Heart left ventricle (tissue), 16 donors: ENCODE measurements at regions not wholly inside any gene's neighbourhood (a gene's known extent, or its start where the extent isn't known, plus 50 kb on each side); places are given as distances from the start of the nearest gene placed in this dataset.

Experiments used
- ATAC-seq, 4 donors: fragments of 200-7000 bp; cut with Tn5 transposase; one replicate each; pipeline ENCODE4 v1.9.1; 2020 to 2022; ENCODE audit warnings: moderate library complexity in 4 of 4, mild to moderate bottlenecking in 3 of 4, moderate number of reproducible peaks in 1 of 4
- DNase-seq, 5 donors: peaks; one replicate each; pipeline ENCODE4 v3.0.0-alpha.2; 2020
- H3K27ac ChIP-seq, 12 donors: fragments of 200-600 bp; sonication (generic) in 4 of 12; one replicate each; pipeline versions ENCODE4 v1.5.0 to v1.8.0; 2016 to 2022; ENCODE audit warnings: mild to moderate bottlenecking in 2 of 12
- H3K27me3 ChIP-seq, 9 donors: fragments of 200-600 bp; sonication (generic) in 2 of 9; one replicate each; pipeline versions ENCODE4 v1.5.1 to v1.8.0; 2016 to 2022; ENCODE audit warnings: mild to moderate bottlenecking in 3 of 9
- H3K36me3 ChIP-seq, 9 donors: fragments of 200-600 bp; sonication (generic) in 2 of 9; one replicate each; pipeline versions ENCODE4 v1.5.0 to v1.8.0; 2018 to 2022; ENCODE audit warnings: mild to moderate bottlenecking in 2 of 9
- H3K4me1 ChIP-seq, 12 donors: fragments of 200-600 bp; sonication (generic) in 4 of 12; one replicate each; pipeline versions ENCODE4 v1.5.0 to v1.8.0; 2016 to 2022; ENCODE audit warnings: mild to moderate bottlenecking in 3 of 12
- H3K4me3 ChIP-seq, 12 donors: fragments of 200-600 bp; sonication (generic) in 4 of 12; one replicate each; pipeline versions ENCODE4 v1.5.0 to v1.8.0; 2017 to 2022; ENCODE audit warnings: mild to moderate bottlenecking in 9 of 12, moderate library complexity in 4 of 12
- H3K9me3 ChIP-seq, 12 donors: fragments of 200-600 bp; sonication (generic) in 4 of 12; one replicate each; pipeline versions ENCODE4 v1.5.0 to v1.8.0; 2016 to 2022; ENCODE audit warnings: mild to moderate bottlenecking in 1 of 12
- POLR2A ChIP-seq, 2 donors: fragments of 450-650 bp; IDR thresholded peaks; one replicate each; pipeline ENCODE4 v1.6.1; 2017; ENCODE audit warnings: antibody characterized with exemption in 2 of 2, mild to moderate bottlenecking in 2 of 2, moderate library complexity in 2 of 2
- WGBS, 4 donors: extraction: QIAGEN DNeasy Blood & Tissue Kit in 2 of 4; methylation state at CpG; one replicate each; pipeline versions ENCODE4 v1.1.5 to v1.1.7; 2013 to 2018; 5-methylcytosine and 5-hydroxymethylcytosine counted together
- intact Hi-C, 10 donors: fragments of 100-400 bp; cut with DNase I; formaldehyde crosslinking; loops; one replicate each; pipeline versions ENCODE4 v1.11.1 to v1.14.2; 2022
- TF ChIP-seq, protein P1 (sequence below), 12 donors: fragments of 200-600 bp; sonication (generic) in 4 of 12; IDR thresholded peaks; one replicate each; pipeline versions ENCODE4 v1.5.0 to v1.8.0; 2018 to 2022; ENCODE audit warnings: antibody characterized with exemption in 12 of 12, mild to moderate bottlenecking in 5 of 12
- donor health status: ischemic (EF 13 %, LVEDD 7.1; RV severe dilation, severe dysfunction).
- donor health status: healthy with polysubstance abuse.
- donor health status: DM: no; HTN: yes; CAD: no.
- donor health status: DM: no; HTN: no; CAD: no.
- donor health status: ischemic (EF 25% LVEDD 6.9; RV normal size, moderate dysfunction).
- donor health status: ischemic (EF 25% LVEDD 5.7; RV mildly dilated, moderate dysfunction).
- donor health status: healthy.
- donor health status: DM: yes; HTN: yes; CAD: no.
- donor health status: ischemic (EF 35%, LVEDD 5.7; RV mildly dilated, moderate dysfunction).
- donor health status: nonischemic (EF 11% LVEDD 7.7; RV severe dilation, severe dysfunction).
- donor health status: DM: yes; HTN: yes; CAD: no.
- donor health status: PGD.
- donor health status: ischemic (EF 29% LVEDD 5.4; RV normal size, mild dysfunction).
- donor health status: nonischemic (EF 23%, LVEDD 6.1; RV moderate dilation, normal function).

DNA sequence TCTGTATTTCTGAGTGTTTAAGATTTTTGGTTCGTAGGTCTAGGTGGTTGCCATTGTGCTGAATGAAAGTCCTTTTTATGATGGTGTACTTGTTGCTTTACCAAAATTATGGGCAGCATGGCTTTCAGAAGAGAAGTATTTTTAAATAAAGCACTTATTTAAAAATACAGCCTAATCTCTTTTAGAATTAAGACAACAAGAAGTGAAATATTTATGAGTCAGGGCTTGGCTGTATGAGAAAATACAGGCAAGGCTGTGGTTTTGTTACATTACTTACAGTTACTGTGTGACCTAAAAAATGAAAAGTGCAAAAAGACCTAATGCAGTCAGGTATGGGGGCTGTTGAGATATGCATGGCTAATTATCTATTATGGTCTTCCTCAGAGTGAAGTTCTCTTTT is 185.2 kb upstream of the PPP1R3A start:
- Histone ChIP-seq H3K4me3 (no peak overlapping the region), H3K4me1 (peaks cover 0 to 11% (median 0%) of the 10 kb centered on the region in 12 donors), H3K27ac (peak overlapping the region in 1 of 12 donors; percentile 30), H3K36me3 (no peaks in the 10 kb centered on the region), H3K27me3 (peaks cover 0 to 3% (median 0%) of the 10 kb centered on the region in 9 donors), H3K9me3 (no peaks in the 10 kb centered on the region)
- 73 to 81% (median 78%) methylated on average over 1 of the region's 1 CpG for WGBS, 4 donors
- intact Hi-C loops: no loop called here
- ATAC-seq (no peak), DNase-seq (no peak)
- TF ChIP-seq, protein P1, sequence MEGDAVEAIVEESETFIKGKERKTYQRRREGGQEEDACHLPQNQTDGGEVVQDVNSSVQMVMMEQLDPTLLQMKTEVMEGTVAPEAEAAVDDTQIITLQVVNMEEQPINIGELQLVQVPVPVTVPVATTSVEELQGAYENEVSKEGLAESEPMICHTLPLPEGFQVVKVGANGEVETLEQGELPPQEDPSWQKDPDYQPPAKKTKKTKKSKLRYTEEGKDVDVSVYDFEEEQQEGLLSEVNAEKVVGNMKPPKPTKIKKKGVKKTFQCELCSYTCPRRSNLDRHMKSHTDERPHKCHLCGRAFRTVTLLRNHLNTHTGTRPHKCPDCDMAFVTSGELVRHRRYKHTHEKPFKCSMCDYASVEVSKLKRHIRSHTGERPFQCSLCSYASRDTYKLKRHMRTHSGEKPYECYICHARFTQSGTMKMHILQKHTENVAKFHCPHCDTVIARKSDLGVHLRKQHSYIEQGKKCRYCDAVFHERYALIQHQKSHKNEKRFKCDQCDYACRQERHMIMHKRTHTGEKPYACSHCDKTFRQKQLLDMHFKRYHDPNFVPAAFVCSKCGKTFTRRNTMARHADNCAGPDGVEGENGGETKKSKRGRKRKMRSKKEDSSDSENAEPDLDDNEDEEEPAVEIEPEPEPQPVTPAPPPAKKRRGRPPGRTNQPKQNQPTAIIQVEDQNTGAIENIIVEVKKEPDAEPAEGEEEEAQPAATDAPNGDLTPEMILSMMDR (IDR thresholded peaks at IDR 0.05): no peak
- no peak for TF ChIP-seq POLR2A (IDR thresholded peaks at IDR 0.05)

DNA sequence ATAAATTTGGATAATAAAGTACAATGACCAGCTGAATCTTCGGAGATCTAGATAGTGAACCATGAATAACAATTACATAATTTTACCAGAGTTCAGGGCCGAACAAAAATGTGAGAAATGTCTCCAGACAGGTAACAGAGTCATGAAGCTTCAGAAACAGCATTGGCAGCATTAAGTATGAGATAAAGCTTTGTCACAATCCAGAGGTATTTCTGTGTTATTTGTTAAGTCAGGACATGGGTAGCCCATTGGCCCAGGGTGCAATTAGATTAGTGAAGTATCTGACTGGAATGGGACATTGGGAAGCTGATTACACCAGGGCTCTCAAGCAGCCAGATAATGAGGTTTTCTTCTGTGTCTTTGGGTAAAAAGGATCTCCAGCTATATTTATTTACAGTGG is 184.2 kb upstream of the PPP1R3A start:
- no peak overlapping the region for H3K27ac ChIP-seq
- no peak for ATAC-seq
- peaks cover 0 to 3% (median 0%) of the 10 kb centered on the region in 9 donors for H3K27me3 ChIP-seq
- TF ChIP-seq, protein P1 (IDR thresholded peaks at IDR 0.05): no peak
- TF ChIP-seq POLR2A (IDR thresholded peaks at IDR 0.05): no peak
- no peaks in the 10 kb centered on the region for H3K36me3 ChIP-seq
- H3K4me1 ChIP-seq: peaks cover 0 to 11% (median 0%) of the 10 kb centered on the region in 12 donors
- H3K4me3 ChIP-seq: no peak overlapping the region
- intact Hi-C loops: no loop called here
- H3K9me3 ChIP-seq: peaks cover 0 to 8% (median 0%) of the 10 kb centered on the region in 12 donors
- 72 to 80% (median 80%) methylated on average over 2 of the region's 2 CpGs for WGBS, 4 donors
- no peak for DNase-seq

DNA sequence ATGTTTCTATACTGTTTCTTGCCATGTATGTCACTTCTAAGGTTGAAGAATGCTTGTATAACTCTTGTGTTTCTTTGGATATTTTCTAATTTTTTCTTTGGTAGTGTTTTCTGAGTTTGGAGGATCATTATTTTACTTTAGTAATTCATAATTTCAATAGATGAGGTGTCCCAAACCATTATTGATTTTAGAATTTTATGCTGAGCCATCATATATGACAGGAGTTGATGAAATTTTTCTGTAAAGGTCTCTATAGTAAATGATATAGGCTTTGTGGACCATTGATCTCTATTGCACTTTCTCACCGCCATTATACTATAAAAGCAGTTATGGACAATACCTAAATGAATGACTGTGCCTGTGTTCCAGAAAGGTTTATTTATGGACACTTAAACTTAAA is 183.3 kb upstream of the PPP1R3A start:
- peaks cover 0 to 3% (median 0%) of the 10 kb centered on the region in 9 donors for H3K27me3 ChIP-seq
- intact Hi-C loops: no loop called here
- DNase-seq (no peak), ATAC-seq (no peak)
- WGBS, 4 donors: 93 to 98% (median 98%) methylated on average over 1 of the region's 1 CpG
- H3K27ac ChIP-seq: no peak overlapping the region
- peaks cover 0 to 6% (median 0%) of the 10 kb centered on the region in 12 donors for H3K4me1 ChIP-seq
- H3K36me3 ChIP-seq: no peaks in the 10 kb centered on the region
- peaks cover 0 to 11% (median 0%) of the 10 kb centered on the region in 12 donors for H3K9me3 ChIP-seq
- TF ChIP-seq POLR2A (IDR thresholded peaks at IDR 0.05): no peak
- TF ChIP-seq, protein P1 (IDR thresholded peaks at IDR 0.05): no peak
- no peak overlapping the region for H3K4me3 ChIP-seq

DNA sequence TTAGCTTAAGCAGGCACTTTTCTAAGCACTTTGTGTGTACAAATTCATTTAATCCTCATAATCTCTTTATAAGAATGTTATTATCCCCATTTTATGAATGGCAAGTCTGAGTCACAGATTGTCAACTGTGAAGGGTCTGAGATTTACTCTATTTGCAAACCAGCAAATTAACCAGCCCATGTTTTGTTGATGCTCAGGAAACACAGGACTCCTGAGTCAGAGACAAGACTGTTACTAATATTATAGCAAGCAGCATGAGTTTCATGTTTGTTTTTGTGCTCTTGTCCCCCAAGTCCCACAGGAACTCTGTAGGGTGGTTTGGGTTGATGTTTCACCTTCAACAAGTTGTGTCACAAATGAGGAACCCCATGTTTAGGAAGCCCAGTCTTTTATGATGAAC is 182.0 kb upstream of the PPP1R3A start:
- Histone ChIP-seq H3K9me3 (peaks cover 0 to 11% (median 0%) of the 10 kb centered on the region in 12 donors), H3K4me3 (no peak overlapping the region), H3K27ac (no peak overlapping the region), H3K4me1 (peaks cover 0 to 6% (median 0%) of the 10 kb centered on the region in 12 donors), H3K27me3 (peaks cover 0 to 5% (median 0%) of the 10 kb centered on the region in 9 donors), H3K36me3 (no peaks in the 10 kb centered on the region)
- ATAC-seq (no peak), DNase-seq (no peak)
- TF ChIP-seq, protein P1 (IDR thresholded peaks at IDR 0.05): no peak
- TF ChIP-seq POLR2A (IDR thresholded peaks at IDR 0.05): no peak
- intact Hi-C loops: no loop called here
